Loucy (cell line): ENCODE measurements at regions not wholly inside any gene's neighbourhood (a gene's known extent, or its start where the extent isn't known, plus 50 kb on each side); places are given as distances from the start of the nearest gene placed in this dataset.

ENCODE experiments used
- CTCF ChIP-seq: fragments of 200-600 bp; sonication (generic); conservative IDR thresholded peaks from 2 replicates; pipeline ENCODE4 v1.5.1; 2014; ENCODE audit warnings: mild to moderate bottlenecking, antibody characterized with exemption, low read length
- EZH2phosphoT487 ChIP-seq: fragments of 200-600 bp; IDR thresholded peaks from 2 replicates; pipeline ENCODE4 v1.6.1; 2018; ENCODE audit warnings: antibody characterized with exemption, mild to moderate bottlenecking, moderate library complexity, borderline replicate concordance

GRCh38 chr4:43690116-43690515, 758.5 kb downstream of the KCTD8 start:
- TF ChIP-seq CTCF (no peak), EZH2phosphoT487 (no peak)
